HUES64 (cell line): ENCODE measurements at regions not wholly inside any gene's neighbourhood (a gene's known extent, or its start where the extent isn't known, plus 50 kb on each side); places are given as distances from the start of the nearest gene placed in this dataset.

ENCODE experiments used
- H3K27ac ChIP-seq: 2 replicates; pipeline ENCODE4 v1.7.0; 2013; ENCODE audit warnings: low read depth, low read length, inconsistent platforms
- H3K27me3 ChIP-seq: 2 replicates; pipeline ENCODE4 v1.6.1; 2013; ENCODE audit warnings: mild to moderate bottlenecking, low read length; ENCODE audit not compliant: insufficient read depth
- H3K36me3 ChIP-seq: 2 replicates; pipeline ENCODE4 v1.6.1; 2013; ENCODE audit warnings: mild to moderate bottlenecking, low read length; ENCODE audit not compliant: insufficient read depth
- H3K4me1 ChIP-seq: 2 replicates; pipeline ENCODE4 v1.6.1; 2013; ENCODE audit warnings: mild to moderate bottlenecking, low read length, moderate library complexity; ENCODE audit not compliant: insufficient read depth
- H3K4me3 ChIP-seq: 2 replicates; pipeline ENCODE4 v1.5.1; 2013; ENCODE audit warnings: mild to moderate bottlenecking, low read length, moderate library complexity
- H3K9ac ChIP-seq: 2 replicates; pipeline ENCODE4 v1.6.1; 2013; ENCODE audit warnings: mild to moderate bottlenecking, low read depth, low read length
- H3K9me3 ChIP-seq: 2 replicates; pipeline ENCODE4 v1.6.1; 2013; ENCODE audit warnings: low read depth, low read length; ENCODE audit not compliant: insufficient read depth
- WGBS: fragments of 150-250, 120-280 bp; methylation state at CpG from one replicate; pipeline ENCODE4 v1.1.7; 2013; ENCODE audit warnings: missing lambda C conversion rate; 5-methylcytosine and 5-hydroxymethylcytosine counted together

- H3K9me3 ChIP-seq: no peaks in the 10 kb centered on the region
- H3K4me3 ChIP-seq: no peak overlapping the region
- WGBS: 79% methylated on average over 6 of the region's 6 CpGs
- peaks cover 53% of the 10 kb centered on the region for H3K27me3 ChIP-seq
- H3K27ac ChIP-seq: no peak overlapping the region
- H3K36me3 ChIP-seq: no peaks in the 10 kb centered on the region
- peaks cover 19% of the 10 kb centered on the region; the same call in 1 of the 2 replicates for H3K4me1 ChIP-seq
- no peak overlapping the region for H3K9ac ChIP-seq
Observed at GRCh38 chr7:128160296-128160695, 80.8 kb upstream of the LEP start.

GRCh38 chr7:128161466-128162125 lies 79.5 kb upstream of the LEP start:
- H3K4me3 ChIP-seq: no peak overlapping the region
- H3K36me3 ChIP-seq: no peaks in the 10 kb centered on the region
- 94% methylated on average over 7 of the region's 7 CpGs for WGBS
- no peaks in the 10 kb centered on the region for H3K9me3 ChIP-seq
- no peak overlapping the region for H3K27ac ChIP-seq
- H3K9ac ChIP-seq: no peak overlapping the region
- H3K4me1 ChIP-seq: peaks cover 22% of the 10 kb centered on the region
- H3K27me3 ChIP-seq: peaks cover 64% of the 10 kb centered on the region

DNA sequence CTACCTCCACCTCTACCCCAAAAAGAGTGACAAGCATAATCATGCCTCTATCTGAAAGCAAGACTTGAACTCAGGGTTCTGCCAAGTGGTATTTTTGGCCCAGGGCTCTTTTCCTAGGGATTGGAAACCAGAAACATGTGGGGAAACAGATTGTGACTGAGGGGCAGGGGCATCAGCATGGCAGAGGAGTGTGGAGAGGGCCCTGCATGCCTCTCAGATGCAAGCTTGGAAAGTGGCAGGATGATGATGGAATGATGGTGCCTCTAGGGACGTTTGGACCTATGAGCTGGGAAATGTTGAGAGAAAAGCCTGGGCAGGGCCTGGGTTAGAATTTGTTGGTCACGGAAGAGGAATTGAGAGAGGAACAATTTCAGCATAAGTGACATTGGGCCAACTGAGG lies 78.4 kb upstream of the LEP start:
- 85% methylated on average over 2 of the region's 2 CpGs for WGBS

GRCh38 chr7:128163473-128163872 lies 77.6 kb upstream of the LEP start:
- Histone ChIP-seq H3K36me3 (no peaks in the 10 kb centered on the region), H3K27ac (no peak overlapping the region), H3K9me3 (no peaks in the 10 kb centered on the region), H3K9ac (no peak overlapping the region), H3K4me1 (peaks cover 22% of the 10 kb centered on the region), H3K4me3 (no peak overlapping the region), H3K27me3 (peaks cover 76% of the 10 kb centered on the region)
- WGBS: 90% methylated on average over 2 of the region's 2 CpGs

More for the DNA sequence above, 78.4 kb upstream of the LEP start:
- Histone ChIP-seq H3K27me3 (peaks cover 68% of the 10 kb centered on the region), H3K4me3 (no peak overlapping the region), H3K36me3 (no peaks in the 10 kb centered on the region), H3K9me3 (no peaks in the 10 kb centered on the region), H3K27ac (no peak overlapping the region), H3K4me1 (peaks cover 22% of the 10 kb centered on the region), H3K9ac (no peak overlapping the region)

GRCh38 chr7:128164061-128164954 lies 76.8 kb upstream of the LEP start:
- 59% methylated on average over 6 of the region's 6 CpGs for WGBS
- 0 out of 2 replicates have a peak overlapping the region, but pooled peaks have one; percentile 18 for H3K27ac ChIP-seq

GRCh38 chr7:128164955-128165670 lies 76.0 kb upstream of the LEP start:
- Histone ChIP-seq H3K27ac (no peak overlapping the region), H3K4me3 (no peak overlapping the region), H3K4me1 (peaks cover 22% of the 10 kb centered on the region), H3K9me3 (no peaks in the 10 kb centered on the region), H3K36me3 (no peaks in the 10 kb centered on the region), H3K27me3 (peaks cover 92% of the 10 kb centered on the region), H3K9ac (no peak overlapping the region)
- 86% methylated on average over 6 of the region's 6 CpGs for WGBS

More at GRCh38 chr7:128164061-128164954, 76.8 kb upstream of the LEP start:
- no peak overlapping the region for H3K4me3 ChIP-seq
- no peak overlapping the region for H3K9ac ChIP-seq
- no peaks in the 10 kb centered on the region for H3K36me3 ChIP-seq
- peaks cover 84% of the 10 kb centered on the region for H3K27me3 ChIP-seq
- no peaks in the 10 kb centered on the region for H3K9me3 ChIP-seq
- H3K4me1 ChIP-seq: peaks cover 22% of the 10 kb centered on the region

DNA sequence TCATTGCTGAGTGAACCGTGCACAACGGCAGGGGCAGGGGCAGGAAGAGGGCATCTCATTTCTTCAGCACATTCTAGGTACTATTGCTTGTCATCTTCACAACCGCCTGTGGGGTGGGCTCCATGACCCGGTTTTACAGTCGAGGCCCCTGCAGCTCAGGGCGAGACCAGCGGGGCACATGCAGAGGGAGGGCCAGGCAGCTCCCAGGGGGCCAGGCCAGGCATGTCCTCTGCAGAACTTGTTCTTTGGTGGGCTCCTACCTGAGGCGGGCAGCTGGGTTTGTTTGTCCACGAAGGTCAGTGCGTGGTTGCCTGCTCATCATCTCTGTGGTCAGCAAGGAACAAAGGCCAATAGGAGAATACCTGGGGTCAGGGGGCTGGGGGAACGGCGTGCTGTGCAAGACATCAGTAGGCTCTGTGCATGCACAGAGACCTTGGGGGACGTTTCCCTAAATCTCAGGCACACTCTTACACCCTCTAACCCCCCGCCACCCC lies 75.1 kb upstream of the LEP start:
- H3K27me3 ChIP-seq: peaks cover 96% of the 10 kb centered on the region
- H3K4me1 ChIP-seq: peaks cover 22% of the 10 kb centered on the region
- H3K27ac ChIP-seq: no peak overlapping the region
- H3K36me3 ChIP-seq: no peaks in the 10 kb centered on the region
- no peak overlapping the region for H3K9ac ChIP-seq
- peak overlapping the region; percentile 62 for H3K4me3 ChIP-seq
- no peaks in the 10 kb centered on the region for H3K9me3 ChIP-seq
- 48% methylated on average over 14 of the region's 14 CpGs for WGBS

- no peaks in the 10 kb centered on the region for H3K36me3 ChIP-seq
- no peak overlapping the region for H3K27ac ChIP-seq
- peak overlapping the region; percentile 62 for H3K4me3 ChIP-seq
- peaks cover 99% of the 10 kb centered on the region for H3K27me3 ChIP-seq
- peak overlapping the region; percentile 61 for H3K9ac ChIP-seq
- peaks cover 22% of the 10 kb centered on the region for H3K4me1 ChIP-seq
- no peaks in the 10 kb centered on the region for H3K9me3 ChIP-seq
- 1% methylated on average over 44 of the region's 44 CpGs for WGBS
Observed at GRCh38 chr7:128166603-128167041, 74.5 kb upstream of the LEP start.

GRCh38 chr7:128167042-128167701 lies 73.9 kb upstream of the LEP start:
- 1% methylated on average over 59 of the region's 59 CpGs for WGBS
- Histone ChIP-seq H3K27me3 (peaks cover 99% of the 10 kb centered on the region), H3K27ac (no peak overlapping the region), H3K4me3 (peak overlapping the region; percentile 62), H3K36me3 (no peaks in the 10 kb centered on the region), H3K9me3 (no peaks in the 10 kb centered on the region), H3K4me1 (peaks cover 22% of the 10 kb centered on the region), H3K9ac (0 out of 2 replicates have a peak overlapping the region, but pooled peaks have one; percentile 61)

DNA sequence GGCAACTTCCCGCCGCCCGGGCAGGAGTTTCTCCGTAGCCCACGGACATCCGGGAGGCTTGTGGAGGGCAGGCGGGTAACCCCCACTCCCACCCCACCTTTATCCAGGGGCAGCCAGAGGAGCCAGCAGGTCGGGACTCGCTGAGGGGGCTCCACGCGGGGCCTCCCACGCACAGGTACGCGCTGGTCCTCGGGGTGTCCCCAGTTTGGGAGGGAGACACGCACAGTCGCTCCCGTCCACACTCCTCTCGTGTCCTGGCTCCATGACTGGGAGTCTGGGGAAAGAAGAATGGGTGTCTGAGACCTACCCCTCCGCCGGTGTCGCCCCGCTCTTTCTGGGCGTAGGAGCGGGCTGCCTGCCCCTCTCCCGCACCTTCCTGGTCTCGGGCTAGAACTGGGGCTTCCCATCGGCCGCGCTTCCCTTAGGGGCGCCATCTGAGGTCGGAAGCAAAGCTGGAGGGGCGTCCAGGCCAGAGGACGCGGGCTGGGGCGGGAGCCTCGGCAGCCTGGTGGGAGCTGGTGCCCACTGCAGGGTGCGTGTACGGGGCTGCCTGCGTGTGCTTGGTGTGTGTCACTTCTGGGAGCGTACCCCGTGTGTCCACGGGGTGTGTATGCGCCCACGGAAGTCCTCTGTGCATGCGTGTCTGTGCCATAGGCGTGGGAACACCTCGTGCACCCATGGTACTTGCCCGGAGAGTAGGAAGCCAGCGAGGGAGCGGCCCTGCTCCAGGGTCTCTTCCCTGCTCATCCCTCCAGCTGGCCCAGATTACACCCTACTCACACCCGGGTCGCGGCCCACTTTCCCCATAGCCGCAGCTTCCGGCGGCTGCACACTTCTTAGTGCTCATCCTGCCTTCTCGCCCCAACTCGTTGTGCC lies 73.0 kb upstream of the LEP start:
- H3K36me3 ChIP-seq: no peaks in the 10 kb centered on the region
- WGBS: 4% methylated on average over 57 of the region's 59 CpGs
- peaks cover 22% of the 10 kb centered on the region for H3K4me1 ChIP-seq
- H3K9me3 ChIP-seq: no peaks in the 10 kb centered on the region
- H3K9ac ChIP-seq: no peak overlapping the region
- peak overlapping the region; percentile 62 for H3K4me3 ChIP-seq
- H3K27ac ChIP-seq: no peak overlapping the region
- peaks cover 94% of the 10 kb centered on the region for H3K27me3 ChIP-seq
